HL-60/S4 treated with retinoic acid at 250 ng/mL for 4 days and 3 days (cell line): ENCODE measurements at regions not wholly inside any gene's neighbourhood (a gene's known extent, or its start where the extent isn't known, plus 50 kb on each side); places are given as distances from the start of the nearest gene placed in this dataset.
"Not testable (repeated sequence)": the region's sequence is repeated elsewhere in the genome, so short reads cannot be mapped to it uniquely, and the experiment has no call there.

ENCODE experiments used
- in situ Hi-C: fragments of 300-500 bp; cut with MboI; formaldehyde crosslinking; loops from 2 replicates; pipeline ENCODE4 v1.7.0; 2022; ENCODE audit warnings: low sequenced_read_pairs

DNA sequence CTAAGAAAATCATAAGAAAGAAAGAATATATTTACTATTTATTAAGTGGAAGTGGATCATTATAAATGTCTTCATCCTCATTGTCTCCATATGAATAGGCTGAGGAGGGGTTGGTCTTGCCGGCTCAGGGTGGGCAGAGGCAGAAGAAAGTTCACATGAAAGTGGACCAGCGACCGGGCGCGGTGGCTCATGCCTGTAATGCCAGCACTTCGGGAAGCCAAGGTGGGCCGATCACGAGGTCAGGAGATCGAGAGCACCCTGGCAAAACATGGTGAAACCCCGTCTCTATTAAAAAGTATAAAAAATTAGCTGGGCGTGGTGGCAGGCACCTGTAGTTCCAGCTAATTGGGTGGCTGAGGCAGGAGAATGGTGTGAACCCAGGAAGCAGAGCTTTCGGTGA is 1145.4 kb downstream of the STIM2 start:
- in situ Hi-C loops, result no loop called here

DNA sequence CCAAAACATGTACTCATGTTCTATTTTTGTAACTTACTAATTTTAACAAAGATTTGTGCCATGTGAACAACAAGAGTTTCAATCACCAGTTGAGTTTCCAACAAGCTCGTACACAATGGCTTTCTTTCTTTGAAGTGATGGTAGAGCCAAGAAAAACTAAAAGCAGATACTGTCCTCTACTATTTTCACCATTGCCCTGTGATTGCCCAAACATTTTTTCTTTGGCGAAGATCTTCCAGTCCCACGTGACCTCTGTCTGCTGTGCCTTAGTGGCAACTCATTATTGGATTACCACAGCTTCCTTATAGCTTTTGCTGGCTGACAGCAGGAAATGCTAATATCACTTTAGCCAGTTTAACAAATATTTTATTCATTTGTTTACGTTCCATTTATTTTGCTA is 1147.1 kb downstream of the STIM2 start:
- in situ Hi-C loops, result no loop called here

DNA sequence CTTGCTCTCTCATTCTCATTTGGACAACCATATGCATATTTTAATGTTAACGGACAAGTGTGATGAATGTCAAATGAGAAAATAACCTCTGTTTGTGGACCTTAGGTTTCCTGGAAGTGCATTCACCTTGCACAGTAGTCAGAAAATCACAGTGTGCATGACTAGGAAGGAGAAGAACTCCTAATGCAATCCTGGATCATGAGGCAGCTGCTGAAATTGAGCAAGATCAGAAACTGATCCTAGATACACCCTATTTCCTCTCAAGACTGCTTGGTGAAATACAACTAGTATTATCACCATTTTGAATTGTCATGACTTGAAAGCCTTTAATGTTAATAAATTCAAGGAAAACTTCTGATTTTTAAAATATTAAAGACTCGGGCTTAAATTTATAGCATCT is 1148.9 kb downstream of the STIM2 start:
- in situ Hi-C loops, result no loop called here

DNA sequence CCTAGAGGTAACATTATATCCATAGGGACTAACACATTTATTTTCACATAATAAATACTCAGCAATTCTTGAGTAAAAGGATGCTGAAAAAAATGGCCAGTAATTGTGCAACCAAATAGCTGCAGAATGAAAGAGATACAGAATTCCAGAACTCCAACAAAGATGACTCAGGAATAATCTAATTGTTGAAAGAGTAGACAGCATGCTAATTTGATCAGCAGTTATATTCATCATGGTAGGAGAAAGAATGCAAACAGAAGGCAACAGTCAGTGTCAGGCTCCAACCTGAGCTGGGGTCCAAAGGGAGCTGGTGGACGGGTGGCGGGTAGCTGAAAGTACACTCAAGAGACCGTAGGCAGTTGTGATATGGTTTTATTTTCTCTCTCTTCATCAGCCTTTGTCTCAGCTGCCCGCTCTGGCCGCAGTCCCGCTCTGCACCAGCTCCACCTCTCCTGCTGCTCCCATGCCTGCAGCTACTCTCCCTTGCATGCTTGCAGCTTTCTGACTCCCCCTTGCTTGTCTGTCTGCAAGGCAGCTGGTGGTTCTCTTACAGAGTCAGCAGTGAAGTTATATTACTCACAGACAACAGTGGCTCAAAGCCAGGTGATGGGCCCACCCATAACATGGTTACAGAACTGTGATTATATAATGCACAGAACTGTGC is 1150.1 kb downstream of the STIM2 start:
- in situ Hi-C loops, result no loop called here

DNA sequence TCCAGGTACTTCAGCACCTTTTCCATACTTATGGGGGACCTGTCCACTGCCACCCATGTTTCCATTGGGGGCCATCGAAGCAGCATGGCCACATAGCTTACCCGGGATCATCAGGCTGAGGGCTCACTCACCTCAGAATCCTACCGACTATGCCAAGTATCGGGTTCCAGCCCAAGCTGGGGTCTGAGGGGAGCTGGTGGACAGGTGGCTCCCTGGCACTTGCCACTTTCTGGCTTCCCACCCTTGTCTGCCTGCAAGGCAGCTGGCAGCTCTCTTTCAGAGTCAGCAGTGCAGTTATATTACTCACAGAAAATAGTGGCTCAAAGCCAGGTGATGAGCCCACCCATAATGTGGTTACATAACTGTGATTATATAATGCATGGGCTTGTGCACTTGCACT is 1153.8 kb downstream of the STIM2 start:
- in situ Hi-C loops, result no loop called here

DNA sequence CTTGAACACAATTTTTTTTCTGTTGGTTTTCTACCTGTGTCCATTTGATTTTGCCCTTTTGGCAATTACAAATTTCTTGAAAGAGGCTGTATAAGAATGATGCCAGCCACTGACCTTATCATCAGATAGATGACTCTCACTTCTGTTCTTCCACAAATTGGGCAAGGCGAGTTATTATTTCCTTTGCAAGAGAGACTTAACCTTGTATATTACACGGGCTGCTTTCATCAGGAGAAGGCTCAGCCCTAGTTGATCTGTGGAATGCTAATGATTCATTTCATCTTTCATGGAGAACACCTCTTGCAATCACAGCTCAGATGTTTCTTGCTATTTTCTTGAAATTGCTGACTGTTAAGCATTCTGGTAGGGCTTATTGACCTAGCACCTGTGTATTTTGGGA is 1155.4 kb downstream of the STIM2 start:
- in situ Hi-C loops, result no loop called here

DNA sequence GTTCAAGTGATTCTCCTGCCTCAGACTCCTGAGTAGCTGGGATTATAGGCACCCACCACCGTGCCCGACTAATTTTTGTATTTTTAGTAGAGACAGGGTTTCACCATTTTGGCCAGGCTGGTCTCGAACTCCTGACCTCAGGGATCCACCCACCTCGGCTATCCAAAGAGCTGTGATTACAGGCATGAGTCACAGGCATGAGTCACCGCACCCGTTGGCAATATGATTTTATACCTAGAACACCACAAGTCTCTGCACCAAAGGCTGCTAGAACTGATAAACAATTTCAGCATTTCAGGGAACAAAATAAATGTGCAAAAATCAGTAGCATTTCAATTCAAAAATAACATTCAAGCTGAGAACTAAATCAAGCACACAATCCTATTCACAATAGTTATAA is 1177.6 kb downstream of the STIM2 start:
- in situ Hi-C loops, result not testable (repeated sequence)

DNA sequence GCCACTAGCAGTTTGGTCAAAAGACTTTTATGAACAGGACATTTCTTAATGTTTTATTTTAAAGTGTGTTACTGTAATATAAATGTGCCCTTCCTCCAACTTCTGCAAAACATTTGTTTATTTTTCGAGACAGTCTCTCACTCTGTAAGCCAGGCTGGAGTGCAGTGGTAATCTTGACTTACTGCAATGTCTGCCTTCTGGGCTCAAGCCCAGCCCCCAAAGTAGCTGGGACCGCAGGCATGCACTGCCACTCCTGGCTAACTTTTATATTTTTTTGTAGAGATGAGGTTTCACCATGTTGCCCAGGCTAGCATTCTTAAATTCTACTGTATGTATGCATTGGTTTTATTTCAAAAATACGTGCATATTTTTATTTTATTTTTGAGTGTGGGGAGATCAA is 1201.9 kb downstream of the STIM2 start:
- in situ Hi-C loops, result no loop called here

DNA sequence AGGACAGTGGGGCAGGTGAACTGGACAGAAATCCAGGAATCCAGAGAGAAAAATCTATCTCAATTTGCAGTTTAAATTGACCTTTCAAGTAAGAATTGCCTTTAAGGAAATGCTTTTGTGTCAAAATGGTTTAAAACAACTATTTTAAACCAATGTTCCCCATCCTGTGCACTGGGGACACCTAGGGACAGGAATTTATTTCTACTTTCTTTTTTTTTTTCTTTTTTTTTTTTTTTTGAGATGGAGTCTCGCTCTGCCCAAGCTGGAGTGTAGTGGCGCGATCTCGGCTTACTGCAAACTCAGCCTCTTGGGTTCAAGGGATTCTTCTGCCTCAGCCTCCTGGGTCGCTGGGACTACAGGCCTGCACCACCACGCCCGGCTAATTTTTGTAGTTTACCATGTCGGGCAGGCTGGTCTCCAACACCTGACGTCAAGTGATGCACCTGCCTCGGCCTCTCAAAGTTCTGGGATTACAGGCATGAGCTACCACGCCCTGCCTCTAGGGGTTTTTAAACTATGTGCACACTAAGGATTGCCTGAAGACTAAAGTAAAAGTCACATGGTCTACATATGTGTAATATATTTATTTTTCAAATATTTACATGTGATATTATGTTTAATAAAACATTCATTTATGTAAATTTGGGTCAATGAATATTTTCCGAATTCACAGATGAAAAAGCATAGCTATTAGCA is 1213.4 kb downstream of the STIM2 start:
- in situ Hi-C loops, result no loop called here

DNA sequence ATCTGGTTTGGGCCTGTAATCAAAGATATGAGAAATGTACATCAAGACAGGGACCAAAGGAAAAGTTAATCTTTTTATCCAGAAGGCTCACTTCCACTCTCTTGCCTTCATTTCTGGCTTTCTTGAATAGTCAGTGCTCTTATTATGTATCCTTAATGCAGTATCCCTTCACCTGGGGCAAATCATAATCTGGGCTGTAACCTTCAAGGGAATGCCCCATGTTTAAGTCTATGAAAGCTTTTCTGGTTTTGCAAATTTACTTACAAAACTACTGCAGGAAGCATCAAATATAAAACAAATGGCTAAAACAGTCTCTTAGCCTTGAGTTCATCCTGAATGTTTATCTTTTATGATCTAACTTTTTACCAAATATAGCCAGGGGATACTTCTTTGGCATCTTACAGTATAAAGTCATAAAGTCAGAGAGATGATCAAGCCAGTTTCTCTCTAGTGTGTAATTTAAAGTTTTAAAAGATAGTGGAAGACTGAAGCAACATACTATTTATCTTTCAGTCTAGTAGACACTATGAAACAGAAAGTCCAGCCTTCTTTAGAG is 1214.8 kb downstream of the STIM2 start:
- in situ Hi-C loops, result no loop called here

DNA sequence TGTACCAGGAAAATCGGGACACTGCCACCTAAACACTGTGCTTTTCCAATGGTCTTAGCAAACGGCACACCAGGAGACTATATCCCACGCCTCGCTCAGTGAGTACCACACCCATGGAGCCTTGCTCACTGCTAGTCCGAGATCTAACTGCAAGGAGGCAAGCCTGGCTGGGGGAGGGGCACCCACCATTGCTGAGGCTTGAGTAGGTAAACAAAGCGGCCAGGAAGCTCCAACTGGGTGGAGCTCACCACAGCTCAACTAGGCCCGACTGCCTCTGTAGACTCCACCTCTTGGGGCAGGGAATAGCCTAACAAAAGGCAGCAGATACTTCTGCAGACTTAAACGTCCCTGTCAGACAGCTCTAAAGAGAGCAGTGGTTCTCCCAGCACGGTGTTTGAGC is 1216.6 kb downstream of the STIM2 start:
- in situ Hi-C loops, result not testable (repeated sequence)

DNA sequence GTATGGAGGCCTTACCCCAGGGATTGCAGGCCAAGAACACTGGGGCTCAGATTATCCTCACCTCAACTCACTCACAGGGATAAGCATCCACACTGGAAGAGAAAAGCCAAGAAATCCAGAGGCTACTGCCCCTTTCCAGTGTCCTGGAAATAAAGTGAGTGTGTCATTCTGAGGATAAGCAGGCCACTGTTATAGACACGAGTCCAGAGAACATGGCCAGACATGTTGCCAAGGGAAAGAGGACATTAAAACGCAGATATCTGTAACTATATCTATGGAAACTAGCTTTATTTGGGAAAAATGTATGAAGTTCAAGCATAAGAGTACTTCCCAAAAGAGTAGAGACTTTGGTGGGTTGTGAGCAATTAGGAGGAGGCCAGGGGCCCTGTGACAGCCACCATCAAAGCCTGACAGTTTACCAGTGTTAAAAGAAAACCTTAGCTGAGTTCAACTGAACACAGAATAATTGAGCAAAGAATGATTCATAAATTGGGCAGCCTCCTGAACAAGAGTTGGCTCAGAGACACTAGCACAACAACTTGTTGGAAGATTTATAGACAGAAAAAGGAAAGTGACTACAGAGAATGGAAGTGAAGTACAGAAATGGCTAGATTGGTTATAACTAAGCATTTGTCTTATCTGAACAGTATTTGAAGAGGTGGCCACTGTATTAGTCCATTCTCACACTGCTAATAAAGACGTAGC is 1222.2 kb downstream of the STIM2 start:
- in situ Hi-C loops, result no loop called here

DNA sequence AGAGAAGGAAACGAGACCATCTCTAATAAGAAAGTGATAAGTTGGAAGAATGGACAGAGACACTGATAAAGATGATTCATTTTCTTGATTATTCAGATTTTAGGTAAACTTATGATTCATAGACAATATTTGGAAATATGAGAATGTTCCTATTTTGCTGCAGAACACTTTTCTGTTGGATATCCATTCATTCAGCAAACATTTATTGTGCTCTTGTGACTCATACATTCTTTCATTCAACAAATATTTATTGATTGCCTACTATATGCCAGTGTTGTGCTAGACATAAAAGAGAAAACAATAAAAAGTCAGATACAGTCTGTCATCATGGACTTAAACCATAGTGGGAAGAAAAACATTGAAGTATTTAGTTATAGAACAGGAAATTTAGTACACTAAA is 1232.0 kb downstream of the STIM2 start:
- in situ Hi-C loops, result no loop called here

DNA sequence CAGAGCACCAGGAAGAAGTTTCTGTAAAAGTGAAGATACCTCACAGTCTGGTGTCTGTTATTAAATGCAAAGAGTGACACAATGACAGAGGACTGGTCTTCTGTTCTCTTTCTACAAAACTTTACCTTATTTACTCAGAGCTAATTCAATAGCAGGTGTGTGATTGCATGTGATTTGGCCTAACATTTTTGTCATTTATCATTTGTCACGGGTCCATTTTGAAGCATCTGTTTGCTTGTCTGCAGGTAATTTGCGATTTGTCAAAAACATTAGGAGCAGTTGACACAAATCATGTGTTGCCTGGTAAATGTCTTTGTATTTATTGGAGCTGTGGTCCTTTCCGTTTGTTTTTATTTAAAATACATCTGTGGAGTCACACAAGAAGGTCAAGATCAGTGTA is 1232.4 kb downstream of the STIM2 start:
- in situ Hi-C loops, result no loop called here

DNA sequence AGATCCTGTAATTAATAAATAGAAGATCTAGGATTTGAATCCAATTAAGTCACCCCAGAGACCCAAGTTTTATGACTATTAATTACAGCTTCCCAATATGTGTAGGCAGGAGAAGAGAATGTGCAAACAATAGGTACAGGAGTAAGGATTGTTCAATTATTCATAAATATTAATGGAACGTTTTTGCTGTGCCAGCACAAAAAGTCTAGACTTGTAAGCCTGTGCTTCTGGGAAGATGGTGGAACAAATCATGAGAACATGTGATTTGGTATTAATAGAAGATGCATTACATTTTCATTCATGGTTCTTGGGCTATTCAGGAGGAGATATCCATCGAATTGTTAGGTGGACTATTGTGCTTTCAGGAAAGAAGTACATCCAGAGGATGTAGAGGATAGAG is 1240.9 kb downstream of the STIM2 start:
- in situ Hi-C loops, result no loop called here

DNA sequence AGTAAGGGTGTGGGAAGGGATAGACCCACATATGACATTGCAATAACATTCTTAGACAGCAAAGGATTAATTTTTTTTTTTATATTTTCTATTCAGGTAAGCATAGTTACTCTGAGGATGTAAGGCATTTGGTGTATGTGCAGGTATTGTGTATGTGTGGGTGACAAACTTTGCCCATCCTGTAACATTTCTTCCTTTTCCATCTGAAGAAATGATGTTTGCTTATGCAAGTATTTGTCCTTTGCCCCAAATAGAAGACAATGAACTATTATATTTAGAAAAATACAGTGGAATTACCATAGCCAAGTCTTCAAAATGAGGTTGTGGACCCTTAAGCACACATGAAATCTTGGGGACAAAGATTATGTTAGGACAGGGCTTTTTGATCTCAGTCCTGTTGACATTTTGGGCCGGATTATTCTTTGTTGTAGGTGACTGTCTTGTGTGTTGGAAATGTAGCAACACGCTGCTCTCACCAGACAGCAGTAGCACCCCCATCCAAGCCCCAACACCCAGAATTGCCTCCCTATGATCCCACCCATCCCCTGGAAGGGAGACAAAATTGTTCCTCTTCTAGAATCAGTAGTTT is 1244.7 kb downstream of the STIM2 start:
- in situ Hi-C loops, result no loop called here

DNA sequence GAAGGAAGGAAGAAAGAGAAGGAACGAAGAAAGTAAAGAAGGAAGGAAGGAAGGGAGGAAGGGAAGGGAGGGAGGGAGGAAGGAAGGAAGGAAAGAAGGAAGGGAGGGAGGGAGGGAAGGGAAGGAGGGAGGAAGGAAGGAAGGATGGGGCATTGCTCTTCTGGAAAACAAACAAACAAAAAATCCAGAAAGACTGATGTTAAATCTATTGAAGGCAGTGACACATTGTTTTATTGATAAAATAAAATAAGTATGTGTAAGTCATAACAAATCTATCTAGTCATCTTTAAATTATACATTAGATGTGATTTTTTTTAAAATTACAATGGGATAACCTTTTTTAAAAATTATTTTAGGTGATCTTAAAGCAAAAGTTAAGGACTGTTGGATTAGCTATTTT is 1245.5 kb downstream of the STIM2 start:
- in situ Hi-C loops, result no loop called here

DNA sequence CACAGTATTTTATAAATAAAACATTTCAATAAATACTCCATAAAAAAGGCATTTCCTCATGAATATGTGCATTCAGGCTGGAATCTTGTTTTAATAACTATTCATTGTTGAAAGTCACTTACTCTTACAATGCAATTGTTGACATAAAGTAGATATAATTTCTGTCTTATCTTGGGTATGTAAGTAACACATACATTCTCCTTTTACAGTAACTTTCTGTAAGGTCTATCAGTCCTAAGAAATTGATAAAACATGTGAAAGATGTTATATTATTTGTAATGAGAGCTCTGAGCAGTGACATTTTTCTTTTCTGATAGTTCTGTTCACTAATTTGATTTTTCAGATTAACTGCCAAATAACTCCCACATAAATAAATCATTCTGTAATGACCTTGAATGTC is 1249.2 kb downstream of the STIM2 start:
- in situ Hi-C loops, result no loop called here

DNA sequence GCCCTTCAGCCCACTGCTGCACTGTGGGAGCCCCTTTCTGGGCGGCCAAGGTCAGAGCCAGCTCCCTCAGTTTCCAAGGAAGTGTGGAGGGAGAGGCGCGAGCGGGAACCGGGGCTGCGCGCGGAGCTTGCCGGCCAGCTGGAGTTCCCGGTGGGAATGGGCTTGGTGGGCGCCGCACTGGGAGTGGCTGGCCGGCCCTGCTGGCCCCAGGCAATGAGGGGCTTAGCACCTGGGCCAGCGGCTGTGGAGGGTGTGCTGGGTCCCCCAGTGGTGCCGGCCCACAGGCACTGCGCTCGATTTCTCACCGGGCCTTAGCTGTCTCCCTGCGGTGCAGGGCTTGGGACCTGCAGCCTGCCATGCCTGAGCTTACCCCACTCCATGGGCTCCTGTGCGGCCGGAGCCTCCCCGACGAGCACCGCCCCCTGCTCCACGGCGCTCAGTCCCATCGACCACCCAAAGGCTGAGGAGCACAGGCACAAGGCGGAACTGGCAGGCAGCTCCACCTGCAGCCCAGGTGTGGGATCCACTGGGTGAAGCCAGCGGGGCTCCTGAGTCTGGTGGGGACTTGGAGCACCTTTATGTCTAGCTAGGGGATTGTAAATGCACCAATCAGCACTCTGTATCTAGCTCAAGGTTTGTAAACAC is 1252.2 kb downstream of the STIM2 start:
- in situ Hi-C loops, result not testable (repeated sequence)

DNA sequence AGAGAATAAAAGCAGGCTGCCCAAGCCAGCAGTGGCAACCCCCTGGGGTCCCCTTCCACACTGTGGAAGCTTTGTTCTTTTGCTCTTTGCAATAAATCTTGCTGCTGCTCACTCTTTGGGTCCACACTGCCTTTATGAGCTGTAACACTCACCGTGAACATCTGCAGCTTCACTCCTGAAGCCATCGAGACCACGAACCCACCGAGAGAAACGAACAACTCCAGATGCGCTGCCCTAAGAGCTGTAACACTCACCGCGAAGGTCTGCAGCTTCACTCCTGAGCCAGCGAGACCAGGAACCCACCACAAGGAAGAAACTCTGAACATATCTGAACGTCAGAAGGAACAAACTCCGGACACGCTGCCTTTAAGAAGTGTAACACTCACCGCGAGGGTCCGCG is 1252.9 kb downstream of the STIM2 start:
- in situ Hi-C loops, result not testable (repeated sequence)

DNA sequence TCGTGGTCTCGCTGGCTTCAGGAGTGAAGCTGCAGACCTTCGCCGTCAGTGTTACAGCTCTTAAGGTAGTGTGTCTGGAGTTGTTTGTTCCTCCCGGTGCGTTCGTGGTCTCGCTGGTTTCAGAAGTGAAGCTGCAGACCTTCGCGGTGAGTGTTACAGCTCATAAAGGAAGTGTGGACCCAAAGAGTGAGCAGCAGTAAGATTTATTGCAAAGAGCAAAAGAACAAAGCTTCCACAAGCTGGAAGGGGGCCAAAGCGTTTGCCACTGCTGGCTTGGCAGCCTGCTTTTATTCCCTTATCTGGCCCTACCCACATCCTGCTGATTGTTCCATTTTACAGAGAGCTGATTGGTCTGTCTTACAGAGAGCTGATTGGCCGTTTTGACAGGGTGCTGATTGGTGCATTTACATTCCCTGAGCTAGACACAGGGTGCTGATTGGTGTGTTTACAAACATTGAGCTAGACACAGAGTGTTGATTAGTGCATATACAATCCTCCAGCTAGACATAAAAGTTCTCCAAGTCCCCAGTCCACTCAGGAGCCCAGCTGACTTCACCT is 1256.0 kb downstream of the STIM2 start:
- in situ Hi-C loops, result not testable (repeated sequence)
